ENCODE measurements at regions not wholly inside any gene's neighbourhood (a gene's known extent, or its start where the extent isn't known, plus 50 kb on each side); places are given as distances from the start of the nearest gene placed in this dataset.

DNA sequence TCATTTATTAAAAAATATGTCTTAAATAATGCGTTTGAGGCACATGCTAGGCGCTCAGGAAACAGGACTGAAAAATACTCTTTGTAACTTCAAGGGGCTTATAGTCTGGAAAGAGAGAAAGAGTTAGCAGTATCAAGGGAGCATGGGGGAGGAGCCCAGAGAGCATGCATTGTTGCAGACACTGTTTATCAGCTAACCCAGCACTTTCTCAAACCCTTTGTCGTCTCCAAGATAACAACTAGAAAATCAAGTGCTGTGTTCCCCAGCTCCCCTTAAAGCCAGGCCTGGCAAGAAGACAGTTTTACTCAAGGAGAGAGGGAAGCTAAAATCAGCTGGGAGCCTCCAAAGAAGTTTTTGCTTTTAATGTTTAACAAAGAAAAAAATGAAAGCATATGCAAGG, 98.4 kb downstream of the PERP start:
- TF ChIP-seq EZH2 (IDR thresholded peaks at IDR 0.05; ENCODE audit: low read depth, unreplicated experiment) (no peak), POLR2AphosphoS5 (IDR thresholded peaks at IDR 0.05; ENCODE audit: low read depth) (no peak), JUNB (IDR thresholded peaks at IDR 0.05; ENCODE audit: unreplicated experiment) (no peak), STAT1 (IDR thresholded peaks at IDR 0.05; ENCODE audit: unreplicated experiment) (no peak), CREB1 (CRISPR knock-in tag; IDR thresholded peaks at IDR 0.05; ENCODE audit: low read depth) (no peak), ZNF114 (CRISPR knock-in tag; IDR thresholded peaks at IDR 0.05) (no peak), EZH2phosphoT487 (IDR thresholded peaks at IDR 0.05; ENCODE audit: unreplicated experiment) (no peak), NANOG (IDR thresholded peaks at IDR 0.05; ENCODE audit: borderline replicate concordance) (no peak), ZNF331 (CRISPR knock-in tag; IDR thresholded peaks at IDR 0.05; ENCODE audit: low read depth) (no peak)
- TF ChIP-seq, protein P1, sequence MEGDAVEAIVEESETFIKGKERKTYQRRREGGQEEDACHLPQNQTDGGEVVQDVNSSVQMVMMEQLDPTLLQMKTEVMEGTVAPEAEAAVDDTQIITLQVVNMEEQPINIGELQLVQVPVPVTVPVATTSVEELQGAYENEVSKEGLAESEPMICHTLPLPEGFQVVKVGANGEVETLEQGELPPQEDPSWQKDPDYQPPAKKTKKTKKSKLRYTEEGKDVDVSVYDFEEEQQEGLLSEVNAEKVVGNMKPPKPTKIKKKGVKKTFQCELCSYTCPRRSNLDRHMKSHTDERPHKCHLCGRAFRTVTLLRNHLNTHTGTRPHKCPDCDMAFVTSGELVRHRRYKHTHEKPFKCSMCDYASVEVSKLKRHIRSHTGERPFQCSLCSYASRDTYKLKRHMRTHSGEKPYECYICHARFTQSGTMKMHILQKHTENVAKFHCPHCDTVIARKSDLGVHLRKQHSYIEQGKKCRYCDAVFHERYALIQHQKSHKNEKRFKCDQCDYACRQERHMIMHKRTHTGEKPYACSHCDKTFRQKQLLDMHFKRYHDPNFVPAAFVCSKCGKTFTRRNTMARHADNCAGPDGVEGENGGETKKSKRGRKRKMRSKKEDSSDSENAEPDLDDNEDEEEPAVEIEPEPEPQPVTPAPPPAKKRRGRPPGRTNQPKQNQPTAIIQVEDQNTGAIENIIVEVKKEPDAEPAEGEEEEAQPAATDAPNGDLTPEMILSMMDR (conservative IDR thresholded peaks at IDR 0.05; ENCODE audit: low read depth in 2 of 2): no peak
- TF ChIP-seq, protein P2, sequence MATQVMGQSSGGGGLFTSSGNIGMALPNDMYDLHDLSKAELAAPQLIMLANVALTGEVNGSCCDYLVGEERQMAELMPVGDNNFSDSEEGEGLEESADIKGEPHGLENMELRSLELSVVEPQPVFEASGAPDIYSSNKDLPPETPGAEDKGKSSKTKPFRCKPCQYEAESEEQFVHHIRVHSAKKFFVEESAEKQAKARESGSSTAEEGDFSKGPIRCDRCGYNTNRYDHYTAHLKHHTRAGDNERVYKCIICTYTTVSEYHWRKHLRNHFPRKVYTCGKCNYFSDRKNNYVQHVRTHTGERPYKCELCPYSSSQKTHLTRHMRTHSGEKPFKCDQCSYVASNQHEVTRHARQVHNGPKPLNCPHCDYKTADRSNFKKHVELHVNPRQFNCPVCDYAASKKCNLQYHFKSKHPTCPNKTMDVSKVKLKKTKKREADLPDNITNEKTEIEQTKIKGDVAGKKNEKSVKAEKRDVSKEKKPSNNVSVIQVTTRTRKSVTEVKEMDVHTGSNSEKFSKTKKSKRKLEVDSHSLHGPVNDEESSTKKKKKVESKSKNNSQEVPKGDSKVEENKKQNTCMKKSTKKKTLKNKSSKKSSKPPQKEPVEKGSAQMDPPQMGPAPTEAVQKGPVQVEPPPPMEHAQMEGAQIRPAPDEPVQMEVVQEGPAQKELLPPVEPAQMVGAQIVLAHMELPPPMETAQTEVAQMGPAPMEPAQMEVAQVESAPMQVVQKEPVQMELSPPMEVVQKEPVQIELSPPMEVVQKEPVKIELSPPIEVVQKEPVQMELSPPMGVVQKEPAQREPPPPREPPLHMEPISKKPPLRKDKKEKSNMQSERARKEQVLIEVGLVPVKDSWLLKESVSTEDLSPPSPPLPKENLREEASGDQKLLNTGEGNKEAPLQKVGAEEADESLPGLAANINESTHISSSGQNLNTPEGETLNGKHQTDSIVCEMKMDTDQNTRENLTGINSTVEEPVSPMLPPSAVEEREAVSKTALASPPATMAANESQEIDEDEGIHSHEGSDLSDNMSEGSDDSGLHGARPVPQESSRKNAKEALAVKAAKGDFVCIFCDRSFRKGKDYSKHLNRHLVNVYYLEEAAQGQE (IDR thresholded peaks at IDR 0.05; ENCODE audit: unreplicated experiment): no peak
- TF ChIP-seq, protein P3, sequence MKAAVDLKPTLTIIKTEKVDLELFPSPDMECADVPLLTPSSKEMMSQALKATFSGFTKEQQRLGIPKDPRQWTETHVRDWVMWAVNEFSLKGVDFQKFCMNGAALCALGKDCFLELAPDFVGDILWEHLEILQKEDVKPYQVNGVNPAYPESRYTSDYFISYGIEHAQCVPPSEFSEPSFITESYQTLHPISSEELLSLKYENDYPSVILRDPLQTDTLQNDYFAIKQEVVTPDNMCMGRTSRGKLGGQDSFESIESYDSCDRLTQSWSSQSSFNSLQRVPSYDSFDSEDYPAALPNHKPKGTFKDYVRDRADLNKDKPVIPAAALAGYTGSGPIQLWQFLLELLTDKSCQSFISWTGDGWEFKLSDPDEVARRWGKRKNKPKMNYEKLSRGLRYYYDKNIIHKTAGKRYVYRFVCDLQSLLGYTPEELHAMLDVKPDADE (IDR thresholded peaks at IDR 0.05): no peak
- TF ChIP-seq, protein P4, sequence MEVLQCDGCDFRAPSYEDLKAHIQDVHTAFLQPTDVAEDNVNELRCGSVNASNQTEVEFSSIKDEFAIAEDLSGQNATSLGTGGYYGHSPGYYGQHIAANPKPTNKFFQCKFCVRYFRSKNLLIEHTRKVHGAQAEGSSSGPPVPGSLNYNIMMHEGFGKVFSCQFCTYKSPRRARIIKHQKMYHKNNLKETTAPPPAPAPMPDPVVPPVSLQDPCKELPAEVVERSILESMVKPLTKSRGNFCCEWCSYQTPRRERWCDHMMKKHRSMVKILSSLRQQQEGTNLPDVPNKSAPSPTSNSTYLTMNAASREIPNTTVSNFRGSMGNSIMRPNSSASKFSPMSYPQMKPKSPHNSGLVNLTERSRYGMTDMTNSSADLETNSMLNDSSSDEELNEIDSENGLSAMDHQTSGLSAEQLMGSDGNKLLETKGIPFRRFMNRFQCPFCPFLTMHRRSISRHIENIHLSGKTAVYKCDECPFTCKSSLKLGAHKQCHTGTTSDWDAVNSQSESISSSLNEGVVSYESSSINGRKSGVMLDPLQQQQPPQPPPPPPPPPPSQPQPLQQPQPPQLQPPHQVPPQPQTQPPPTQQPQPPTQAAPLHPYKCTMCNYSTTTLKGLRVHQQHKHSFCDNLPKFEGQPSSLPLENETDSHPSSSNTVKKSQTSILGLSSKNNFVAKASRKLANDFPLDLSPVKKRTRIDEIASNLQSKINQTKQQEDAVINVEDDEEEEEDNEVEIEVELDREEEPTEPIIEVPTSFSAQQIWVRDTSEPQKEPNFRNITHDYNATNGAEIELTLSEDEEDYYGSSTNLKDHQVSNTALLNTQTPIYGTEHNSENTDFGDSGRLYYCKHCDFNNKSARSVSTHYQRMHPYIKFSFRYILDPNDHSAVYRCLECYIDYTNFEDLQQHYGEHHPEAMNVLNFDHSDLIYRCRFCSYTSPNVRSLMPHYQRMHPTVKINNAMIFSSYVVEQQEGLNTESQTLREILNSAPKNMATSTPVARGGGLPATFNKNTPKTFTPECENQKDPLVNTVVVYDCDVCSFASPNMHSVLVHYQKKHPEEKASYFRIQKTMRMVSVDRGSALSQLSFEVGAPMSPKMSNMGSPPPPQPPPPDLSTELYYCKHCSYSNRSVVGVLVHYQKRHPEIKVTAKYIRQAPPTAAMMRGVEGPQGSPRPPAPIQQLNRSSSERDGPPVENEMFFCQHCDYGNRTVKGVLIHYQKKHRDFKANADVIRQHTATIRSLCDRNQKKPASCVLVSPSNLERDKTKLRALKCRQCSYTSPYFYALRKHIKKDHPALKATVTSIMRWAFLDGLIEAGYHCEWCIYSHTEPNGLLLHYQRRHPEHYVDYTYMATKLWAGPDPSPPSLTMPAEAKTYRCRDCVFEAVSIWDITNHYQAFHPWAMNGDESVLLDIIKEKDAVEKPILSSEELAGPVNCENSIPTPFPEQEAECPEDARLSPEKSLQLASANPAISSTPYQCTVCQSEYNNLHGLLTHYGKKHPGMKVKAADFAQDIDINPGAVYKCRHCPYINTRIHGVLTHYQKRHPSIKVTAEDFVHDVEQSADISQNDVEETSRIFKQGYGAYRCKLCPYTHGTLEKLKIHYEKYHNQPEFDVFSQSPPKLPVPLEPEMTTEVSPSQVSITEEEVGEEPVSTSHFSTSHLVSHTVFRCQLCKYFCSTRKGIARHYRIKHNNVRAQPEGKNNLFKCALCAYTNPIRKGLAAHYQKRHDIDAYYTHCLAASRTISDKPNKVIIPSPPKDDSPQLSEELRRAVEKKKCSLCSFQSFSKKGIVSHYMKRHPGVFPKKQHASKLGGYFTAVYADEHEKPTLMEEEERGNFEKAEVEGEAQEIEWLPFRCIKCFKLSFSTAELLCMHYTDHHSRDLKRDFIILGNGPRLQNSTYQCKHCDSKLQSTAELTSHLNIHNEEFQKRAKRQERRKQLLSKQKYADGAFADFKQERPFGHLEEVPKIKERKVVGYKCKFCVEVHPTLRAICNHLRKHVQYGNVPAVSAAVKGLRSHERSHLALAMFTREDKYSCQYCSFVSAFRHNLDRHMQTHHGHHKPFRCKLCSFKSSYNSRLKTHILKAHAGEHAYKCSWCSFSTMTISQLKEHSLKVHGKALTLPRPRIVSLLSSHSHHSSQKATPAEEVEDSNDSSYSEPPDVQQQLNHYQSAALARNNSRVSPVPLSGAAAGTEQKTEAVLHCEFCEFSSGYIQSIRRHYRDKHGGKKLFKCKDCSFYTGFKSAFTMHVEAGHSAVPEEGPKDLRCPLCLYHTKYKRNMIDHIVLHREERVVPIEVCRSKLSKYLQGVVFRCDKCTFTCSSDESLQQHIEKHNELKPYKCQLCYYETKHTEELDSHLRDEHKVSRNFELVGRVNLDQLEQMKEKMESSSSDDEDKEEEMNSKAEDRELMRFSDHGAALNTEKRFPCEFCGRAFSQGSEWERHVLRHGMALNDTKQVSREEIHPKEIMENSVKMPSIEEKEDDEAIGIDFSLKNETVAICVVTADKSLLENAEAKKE (CRISPR knock-in tag; IDR thresholded peaks at IDR 0.05): no peak
